Renal pelvis (tissue), 1 donor: ENCODE measurements at regions not wholly inside any gene's neighbourhood (a gene's known extent, or its start where the extent isn't known, plus 50 kb on each side); places are given as distances from the start of the nearest gene placed in this dataset.

Source experiments
- DNase-seq: peaks from one replicate; pipeline ENCODE4 v3.0.0-alpha.2; 2013

DNA sequence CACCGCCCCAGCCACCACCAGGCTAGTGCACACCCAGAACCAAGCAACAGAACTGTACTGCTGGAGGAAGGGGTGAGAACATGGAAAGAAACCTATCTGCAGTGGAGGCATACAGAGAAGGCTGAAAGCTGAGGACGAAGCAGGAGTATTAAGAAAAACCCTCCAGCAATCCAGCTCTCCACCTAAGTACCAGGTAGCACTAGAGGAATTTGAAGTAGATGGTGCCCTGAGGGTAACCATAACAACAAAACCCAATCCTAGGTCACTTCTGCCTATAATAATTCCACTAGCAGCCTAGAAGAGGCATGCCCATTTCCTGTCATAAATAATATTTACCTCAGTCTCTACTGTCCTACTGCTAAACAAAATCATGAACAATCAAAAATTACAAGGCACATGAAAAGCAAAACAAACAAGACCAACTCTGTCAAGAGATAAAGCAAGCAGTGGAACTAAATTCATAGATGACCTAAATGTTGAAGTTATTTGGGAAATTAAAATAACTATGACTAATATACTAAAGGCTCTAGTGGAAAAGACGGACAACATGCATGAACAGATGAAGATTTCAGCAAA lies 51.1 kb downstream of the HYCC1 start:
- no peak for DNase-seq

DNA sequence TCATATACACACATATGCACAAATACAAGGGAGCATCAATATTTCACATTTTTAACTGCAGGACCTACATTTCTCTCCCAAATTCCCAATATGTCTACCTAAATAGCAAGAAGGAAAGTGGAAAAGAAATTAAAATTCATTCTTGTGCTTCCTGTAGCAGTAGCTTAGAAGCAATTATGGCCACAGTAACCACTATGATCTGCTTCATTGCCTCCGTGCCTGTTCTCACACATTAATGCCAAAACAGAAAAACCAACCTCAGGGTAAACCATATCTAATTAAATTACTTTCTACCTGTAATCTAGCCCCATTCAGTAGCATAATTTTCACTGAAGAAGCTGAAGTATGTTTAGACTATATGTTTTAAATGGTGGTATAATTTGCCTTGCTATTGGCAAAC lies 55.2 kb downstream of the HYCC1 start:
- no peak for DNase-seq

DNA sequence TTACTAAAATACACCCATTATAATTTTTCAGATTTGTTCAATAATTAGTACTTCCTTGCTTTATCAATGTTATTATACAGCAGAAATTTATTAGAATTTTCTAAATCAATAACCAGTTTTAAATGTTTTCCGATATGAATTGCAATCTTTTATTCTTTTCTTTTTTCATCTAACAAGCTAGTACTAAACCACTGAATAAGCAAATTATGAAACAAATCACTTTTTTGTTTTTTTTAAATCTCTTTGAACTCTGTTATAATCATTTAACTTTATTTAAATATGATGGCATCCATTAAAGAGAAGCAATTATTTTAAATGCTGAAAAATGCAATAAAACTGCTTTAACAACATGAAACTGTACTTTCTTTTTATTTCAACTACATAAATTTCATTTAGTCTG lies 59.7 kb downstream of the HYCC1 start:
- no peak for DNase-seq

DNA sequence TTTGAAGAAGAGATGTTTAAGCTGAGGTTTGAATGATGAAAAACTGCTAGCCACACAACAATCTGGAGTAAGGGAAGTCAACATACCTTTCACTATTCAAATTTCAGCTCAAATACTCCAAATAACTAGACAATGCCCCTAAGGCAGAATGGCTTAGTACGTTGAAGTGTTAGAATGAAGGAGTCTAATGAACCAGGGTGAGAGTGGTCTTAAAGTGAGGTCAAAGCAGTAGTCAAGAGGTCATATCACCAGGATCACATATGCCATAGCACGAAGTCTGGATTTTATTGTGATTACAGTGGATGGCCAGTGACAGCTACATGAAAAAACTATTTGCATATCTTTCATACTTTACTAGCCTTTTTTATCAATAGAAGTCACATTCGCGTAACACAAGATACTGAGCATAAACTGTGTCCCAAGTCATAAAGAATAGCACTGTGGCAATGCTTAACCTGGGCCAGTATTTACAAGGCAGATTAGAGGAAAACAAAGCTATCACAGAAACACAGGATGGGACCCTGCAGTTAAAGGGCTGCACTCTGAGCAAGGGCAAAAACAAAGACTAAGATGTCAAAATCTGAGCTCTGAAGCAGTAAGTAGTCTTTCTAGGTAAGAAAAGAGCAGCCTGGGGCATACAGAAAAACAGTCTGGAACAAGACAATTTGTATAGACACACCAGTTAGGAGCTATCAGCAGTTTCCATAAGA lies 61.5 kb downstream of the HYCC1 start:
- no peak for DNase-seq

DNA sequence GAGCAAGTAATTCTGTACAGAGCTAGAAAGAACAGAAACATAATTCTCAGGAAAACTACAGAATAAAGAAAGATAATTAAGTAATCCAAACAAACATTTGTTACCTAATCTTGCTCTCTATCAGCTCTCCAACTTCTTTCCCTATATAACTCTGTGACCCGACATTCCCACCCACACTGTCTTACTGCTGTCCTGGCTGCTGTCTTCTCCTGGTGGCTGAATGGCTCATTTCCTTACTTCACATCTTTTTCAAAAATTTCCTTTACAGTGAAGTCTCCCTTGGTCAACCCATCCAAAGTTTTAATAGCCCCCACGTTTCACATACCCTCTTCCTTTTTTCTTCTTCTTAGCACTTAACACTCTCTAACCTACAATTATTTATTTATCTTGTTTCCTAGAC lies 64.0 kb downstream of the HYCC1 start:
- DNase-seq: no peak

DNA sequence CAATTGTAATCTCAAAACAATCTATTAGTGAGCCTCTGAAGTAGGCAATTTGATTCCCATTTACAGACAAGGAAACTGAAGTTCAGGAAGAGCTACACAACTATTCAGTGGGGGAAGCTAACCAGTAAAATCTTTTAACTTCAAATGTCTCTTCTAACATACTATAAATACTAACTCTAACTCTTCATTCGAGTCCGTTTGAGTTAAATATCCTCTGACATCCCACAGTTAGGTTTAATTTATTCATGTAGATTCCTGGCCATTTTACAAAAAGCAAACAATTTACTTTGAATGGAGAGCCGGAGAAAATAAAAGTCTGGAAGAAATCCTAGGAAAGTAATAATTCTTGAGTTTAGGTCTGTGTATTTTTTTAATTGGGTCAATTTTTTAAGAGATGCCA lies 64.7 kb downstream of the HYCC1 start:
- no peak for DNase-seq

DNA sequence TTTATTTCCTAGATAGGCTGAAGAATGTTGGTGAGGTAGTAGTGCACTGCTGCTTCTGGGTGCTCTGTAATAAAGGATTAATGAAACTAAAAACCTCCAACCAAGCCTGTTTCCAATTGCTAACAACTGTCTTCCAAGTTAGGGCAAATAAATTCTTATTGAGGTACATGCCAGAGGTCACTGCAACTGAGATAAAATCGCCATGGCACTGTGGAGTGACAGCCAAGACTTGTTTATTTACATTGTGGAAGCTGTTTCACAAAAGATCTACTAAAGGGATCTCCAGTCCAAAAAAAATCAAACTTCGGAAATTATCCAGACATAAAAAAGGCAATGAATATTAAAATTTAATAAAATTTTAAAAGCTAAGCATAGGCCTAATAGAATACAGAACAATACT lies 65.2 kb downstream of the HYCC1 start:
- DNase-seq: no peak

DNA sequence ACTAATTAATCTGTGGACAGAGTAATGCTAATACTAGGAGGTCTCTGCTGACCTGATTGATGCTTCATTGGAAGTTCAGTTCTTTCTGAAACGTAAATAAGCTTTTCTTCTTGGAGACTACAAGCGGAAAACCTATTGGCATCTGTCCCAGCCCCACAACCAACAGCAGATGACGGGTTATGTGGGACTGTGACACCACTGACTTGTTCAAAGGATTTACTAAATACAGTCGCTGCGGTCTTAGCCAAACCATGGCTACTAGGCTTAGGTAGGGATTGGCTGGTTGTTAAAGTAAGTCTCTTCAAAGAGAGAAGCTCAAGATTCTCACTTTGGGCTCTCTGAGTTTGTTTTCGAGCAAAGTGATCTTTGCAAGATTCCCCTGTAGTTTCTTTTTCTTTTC lies 68.3 kb downstream of the HYCC1 start:
- peak; percentile 40 for DNase-seq

DNA sequence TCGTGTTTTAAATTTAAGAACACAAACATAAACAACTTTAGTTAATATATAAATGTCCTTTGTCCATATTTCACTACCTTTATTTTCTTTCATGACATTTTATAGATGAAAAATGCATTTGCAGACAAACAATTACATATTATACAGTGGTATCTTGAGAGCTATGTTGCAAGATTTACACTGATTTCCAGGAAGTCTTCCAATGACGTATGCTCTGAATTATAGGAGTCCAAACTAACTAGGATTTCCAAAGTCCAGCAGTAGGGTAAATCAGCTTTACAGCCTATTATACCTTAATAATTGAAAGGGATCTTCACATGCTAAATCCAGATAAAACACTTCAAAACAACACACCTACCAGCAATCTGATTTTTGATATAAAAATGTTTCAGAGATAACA lies 69.4 kb downstream of the HYCC1 start:
- no peak for DNase-seq

DNA sequence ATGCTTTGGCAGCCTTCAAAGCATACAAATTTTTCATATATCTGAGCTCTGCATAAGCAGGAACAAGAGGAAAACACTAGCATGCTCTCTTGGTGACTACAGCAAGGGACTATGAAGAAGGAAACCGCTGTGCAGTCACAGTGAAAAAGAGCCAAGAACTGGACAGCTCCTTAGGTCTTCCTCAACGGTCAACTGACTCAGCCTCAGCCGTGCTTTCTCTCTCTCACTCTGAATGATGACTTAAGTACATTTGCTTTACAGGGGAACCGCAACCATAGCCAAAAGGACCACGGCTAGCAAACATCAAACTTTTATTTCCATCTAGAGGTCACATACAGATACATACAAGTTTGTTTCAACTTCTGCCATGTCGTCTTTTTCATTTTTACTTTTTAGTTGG lies 69.9 kb downstream of the HYCC1 start:
- DNase-seq: peak; percentile 45

DNA sequence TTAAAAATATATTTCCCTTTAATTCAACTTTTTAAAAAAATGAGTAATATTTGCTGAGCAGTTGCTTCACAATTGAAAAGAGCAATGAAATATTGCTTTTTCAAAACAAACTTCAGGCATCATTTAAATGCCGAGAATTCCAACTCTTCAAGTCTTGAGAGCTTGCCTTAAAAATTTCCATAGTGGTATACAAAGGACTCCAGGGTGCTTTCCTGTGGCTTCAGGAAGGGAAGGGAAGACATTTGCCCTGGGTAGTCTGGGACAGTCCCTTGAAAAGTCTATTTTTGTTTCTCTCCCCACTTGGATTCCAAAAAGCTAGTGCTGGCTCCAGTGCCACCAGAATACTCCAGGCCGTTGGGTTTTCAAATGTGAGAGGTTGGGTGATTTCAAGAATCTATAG lies 71.7 kb downstream of the HYCC1 start:
- no peak for DNase-seq

DNA sequence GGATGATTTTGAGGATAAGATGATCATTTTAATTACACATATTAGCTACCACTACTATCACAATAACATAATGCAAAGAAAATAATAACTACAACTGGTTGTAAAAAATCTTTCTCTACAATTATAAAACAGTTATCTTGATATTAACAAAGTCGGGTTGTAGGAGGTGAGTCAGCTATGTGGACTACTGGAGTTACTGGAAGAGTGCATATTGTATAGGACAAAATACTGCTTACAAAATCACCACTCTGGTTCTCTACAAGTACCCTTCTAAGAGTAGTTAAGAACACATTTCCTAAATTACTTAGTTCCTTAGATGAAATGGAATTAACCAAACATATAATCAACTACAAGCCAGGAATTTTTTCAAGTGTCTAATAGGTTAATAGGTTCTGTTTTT lies 74.1 kb downstream of the HYCC1 start:
- no peak for DNase-seq

DNA sequence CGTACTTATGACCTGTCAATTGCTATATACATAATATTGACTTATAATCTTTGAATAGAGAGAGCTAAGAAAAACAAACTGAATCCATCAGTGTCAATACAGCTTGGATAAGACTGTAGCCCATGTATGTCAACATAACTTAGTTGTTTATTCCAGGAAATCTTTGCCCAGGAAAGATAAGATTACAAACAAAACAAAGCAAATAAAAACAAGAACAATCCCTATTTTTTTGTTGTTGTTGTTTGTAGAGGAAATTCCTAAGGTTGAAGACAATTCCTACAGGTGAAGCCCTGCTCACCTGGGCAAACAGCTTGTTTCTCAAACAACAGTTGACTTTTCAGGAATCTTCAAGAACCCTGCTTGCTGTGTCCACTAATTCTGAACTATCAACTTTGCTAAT lies 76.0 kb downstream of the HYCC1 start:
- DNase-seq: no peak

DNA sequence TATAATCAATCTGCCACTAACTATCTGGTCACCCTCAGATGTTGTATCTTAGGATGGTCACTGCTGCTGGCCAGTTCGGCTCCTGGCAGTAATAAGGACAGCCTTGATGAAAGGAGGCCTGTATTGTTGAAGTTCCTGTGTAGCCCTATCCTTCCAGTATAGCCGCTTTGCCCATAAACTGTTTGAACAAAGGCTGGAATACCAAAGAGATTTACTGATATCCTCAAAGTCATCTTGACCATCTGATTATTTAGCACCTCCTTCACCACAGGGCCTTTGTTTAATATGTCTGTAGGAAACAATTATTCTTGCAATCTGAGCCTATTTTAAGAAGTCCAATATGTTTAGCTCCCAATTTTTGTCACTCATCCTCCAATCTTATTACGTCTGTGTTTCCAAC lies 77.7 kb downstream of the HYCC1 start:
- no peak for DNase-seq

DNA sequence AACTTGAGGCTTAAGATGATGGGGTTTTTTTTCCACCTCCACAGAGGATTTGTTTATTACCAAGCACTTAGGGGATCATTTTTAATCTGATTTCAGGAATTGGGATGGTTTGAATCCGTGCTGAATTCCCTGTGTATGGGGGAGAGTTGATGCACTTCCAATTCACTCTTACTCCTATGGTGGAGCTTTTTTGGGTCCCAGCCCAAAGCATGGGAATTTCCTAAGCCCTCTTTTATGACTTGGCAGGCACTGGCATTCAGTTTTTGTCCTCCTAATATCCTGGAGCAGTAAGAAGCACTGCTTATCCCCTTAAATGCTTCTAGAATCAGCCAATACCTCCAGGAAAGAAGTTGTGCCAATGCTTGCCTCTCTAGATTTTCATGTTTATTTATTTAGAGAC lies 78.7 kb downstream of the HYCC1 start:
- no peak for DNase-seq

DNA sequence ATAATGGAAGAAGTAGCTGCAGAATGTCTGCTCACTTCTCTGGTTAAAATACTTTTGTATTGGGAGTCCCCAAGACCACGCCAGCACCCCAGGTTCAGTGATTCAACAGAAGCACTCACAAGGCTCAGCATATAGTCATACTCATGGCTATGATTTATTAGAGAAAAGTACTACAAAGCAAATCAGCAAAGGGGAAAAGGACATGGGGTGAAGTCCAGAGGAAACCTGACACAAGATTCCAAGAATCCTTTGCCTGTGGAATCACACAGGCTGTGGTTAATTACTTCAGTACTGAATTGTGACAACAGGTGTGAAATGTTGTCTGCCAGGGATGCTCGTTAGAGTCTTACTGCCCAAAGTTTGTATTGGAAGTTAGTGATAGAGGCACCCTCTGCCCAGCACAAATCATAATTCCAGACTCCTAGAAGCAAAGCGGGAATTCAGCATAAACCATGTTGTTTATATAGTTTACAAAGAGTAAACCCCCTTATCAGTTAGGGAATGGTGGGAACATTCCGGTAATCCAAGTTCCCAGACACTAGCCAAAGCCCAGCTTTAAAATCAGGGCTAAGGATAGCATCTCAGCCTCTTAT lies 79.4 kb downstream of the HYCC1 start:
- DNase-seq: no peak

DNA sequence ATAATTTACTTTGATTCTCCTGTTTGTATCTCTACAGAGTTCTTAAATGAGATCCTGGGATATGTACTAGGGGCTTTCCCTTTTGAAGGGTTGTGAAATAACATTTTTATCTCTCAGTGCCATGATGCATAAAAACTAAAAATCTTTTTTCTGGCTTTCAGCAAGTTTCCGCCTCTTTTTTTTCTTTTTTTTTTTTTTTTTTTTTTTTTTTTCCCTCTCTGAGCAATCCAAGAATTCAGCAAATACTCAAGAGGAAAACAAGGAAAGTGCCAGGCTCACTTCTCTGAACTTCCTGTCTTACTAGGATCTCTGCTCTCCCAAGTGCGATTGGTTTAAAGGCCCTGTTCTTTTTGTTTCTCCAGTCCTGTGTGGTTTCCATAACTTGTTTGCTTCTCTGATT lies 79.9 kb downstream of the HYCC1 start:
- no peak for DNase-seq

DNA sequence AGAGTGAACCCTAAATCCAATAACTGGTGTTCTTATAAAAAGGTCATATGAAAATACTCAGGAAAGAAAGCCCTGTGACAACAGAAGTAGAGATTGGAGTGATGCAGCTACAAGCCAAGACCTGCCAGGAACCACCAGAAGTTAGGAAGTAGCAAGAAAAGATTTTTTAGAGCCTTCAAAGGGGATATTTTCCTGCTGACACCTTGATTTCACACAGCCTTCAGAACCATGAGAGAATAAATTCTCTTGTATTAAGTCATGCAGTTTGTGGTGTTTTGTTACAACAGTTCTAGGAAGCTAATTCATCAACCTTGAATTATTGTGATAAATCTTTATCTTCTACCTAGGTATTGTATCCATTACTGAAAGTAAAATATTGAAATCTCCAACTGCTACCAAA lies 81.0 kb downstream of the HYCC1 start:
- no peak for DNase-seq

DNA sequence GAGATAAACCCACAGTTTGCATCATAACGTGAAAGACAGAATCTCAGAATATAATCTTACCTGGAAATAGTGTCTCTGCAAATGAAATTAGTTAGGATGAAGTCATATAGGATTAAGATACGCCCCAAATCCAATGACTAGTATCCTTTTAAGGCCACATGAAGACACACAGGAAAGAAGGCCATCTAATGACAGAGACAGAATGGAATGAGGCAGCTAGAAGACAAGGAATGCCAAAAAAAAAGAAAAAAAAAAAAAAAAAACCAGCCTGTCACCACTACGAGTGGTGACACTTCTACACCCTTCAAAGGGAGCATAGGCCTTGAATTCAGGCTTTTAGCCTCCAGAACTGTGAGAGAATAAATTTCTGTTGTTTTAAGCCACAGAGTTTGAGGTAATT lies 82.9 kb downstream of the HYCC1 start:
- DNase-seq: no peak

DNA sequence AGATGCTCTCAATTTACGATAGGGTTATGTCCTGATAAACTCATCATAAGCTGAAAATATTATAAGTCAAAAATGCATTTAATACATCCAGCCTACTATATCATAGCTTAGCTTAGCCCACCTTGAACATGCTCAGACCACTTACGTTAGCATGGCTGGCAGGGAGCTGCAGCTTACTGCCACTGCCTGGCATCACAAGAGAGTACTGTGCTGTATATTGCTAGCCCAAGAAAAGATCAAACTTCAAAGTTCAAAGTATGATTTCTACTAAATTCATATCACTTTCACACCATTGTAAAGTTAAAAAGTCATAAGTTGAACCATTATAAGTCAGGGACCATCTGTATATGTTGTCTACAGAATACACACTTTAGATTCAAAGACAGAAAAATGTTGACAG lies 91.6 kb downstream of the HYCC1 start:
- DNase-seq: no peak

DNA sequence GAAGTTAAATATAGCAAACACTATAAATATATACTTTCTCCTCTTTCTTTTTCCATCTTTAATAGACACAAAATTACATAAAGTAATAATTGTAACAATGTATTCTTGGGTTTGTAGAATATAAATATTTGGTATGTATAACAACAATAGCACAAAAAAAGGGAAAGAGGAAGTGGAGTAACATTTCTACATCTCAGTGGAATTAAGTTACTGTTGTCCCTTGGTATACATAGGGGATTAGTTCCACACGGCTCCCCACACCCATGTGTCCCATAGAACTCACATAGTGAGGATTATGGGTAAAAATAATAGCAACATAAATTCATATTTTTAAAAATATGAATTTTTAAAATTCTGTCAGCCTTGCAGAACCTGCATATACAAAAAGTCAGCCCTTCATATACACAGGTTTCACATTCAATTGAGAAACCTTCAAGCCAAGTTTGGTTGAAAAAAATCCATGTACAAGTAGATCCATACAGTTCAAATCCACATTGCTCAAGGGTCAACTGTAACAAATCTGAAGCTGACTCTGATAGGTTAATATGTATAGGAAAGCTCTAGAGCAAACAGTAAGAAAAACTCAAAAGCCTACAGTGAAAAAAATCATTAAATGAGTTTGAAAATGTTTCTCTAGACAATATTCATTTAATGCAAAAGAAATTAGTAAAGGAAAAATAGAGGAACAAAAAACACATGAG lies 92.4 kb downstream of the HYCC1 start:
- DNase-seq: no peak

DNA sequence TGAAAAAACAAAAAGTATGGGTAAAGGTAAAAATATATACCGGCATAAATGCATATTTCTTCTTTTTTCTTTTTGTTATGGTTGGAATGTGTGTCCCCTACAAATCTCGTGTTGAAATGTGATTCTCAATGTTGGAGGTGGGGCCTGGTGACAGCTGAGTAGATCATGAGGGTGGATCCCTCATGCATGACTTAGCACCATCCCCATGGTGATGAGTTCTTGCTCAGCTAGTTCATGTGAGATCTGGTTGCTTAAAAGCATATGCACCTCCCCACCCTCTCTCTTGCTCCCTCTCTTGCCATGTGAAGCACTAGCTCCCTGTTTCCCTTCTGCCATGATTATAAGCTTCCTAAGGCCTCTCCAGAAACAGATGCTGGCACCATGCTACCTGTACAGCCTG lies 93.3 kb downstream of the HYCC1 start:
- DNase-seq: no peak

DNA sequence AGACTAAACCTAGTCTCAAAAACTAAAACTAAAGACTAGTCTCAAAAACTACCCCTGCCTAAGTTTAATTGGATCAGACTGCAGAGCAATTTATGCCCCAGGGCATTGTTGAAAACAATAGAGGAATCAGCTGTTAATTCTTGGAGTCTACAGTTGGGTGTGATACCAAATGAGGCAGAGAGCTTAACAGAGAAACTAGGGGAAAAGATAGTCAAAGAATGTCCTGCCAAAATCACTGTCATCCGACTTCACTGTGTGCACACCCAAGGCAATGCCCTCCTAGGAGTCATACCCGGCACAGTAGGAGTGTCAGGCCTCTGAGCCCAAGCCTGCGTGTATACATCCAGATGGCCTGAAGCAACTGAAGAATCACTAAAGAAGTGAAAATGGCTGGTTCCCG lies 90.5 kb upstream of the TOMM7 start:
- no peak for DNase-seq
